Small intestine (tissue), 7 donors: ENCODE measurements at regions not wholly inside any gene's neighbourhood (a gene's known extent, or its start where the extent isn't known, plus 50 kb on each side); places are given as distances from the start of the nearest gene placed in this dataset.

Experiments
- DNase-seq, 2 donors: peaks; one replicate each; pipeline versions ENCODE4 v3.0.0 to v3.0.0-alpha.2; 2013
- FAIRE-seq: peaks from 2 replicates; lab custom pipeline; 2012; peaks lifted over from hg19 to GRCh38; lab: Jason Lieb, UNC
- H3K27ac ChIP-seq, 3 donors: one replicate each; pipeline ENCODE4 v1.5.1; 2013; ENCODE audit warnings: low read length in 2 of 3, mild to moderate bottlenecking in 2 of 3, control low read depth in 1 of 3, inconsistent platforms in 1 of 3, low read depth in 1 of 3, moderate library complexity in 1 of 3
- H3K27me3 ChIP-seq, 3 donors: one replicate each; pipeline ENCODE4 v1.6.1; 2013; ENCODE audit warnings: low read length in 3 of 3, inconsistent platforms in 1 of 3; ENCODE audit not compliant: control insufficient read depth in 3 of 3, insufficient read depth in 3 of 3
- H3K36me3 ChIP-seq, 3 donors: one replicate each; pipeline ENCODE4 v1.6.1; 2013; ENCODE audit warnings: low read length in 3 of 3, inconsistent platforms in 1 of 3, low read depth in 1 of 3, mild to moderate bottlenecking in 1 of 3, moderate library complexity in 1 of 3; ENCODE audit not compliant: control insufficient read depth in 3 of 3, insufficient read depth in 2 of 3
- H3K4me1 ChIP-seq, 3 donors: one replicate each; pipeline ENCODE4 v1.6.1; 2013; ENCODE audit warnings: low read length in 2 of 3, inconsistent platforms in 1 of 3, low read depth in 1 of 3, mild to moderate bottlenecking in 1 of 3, moderate library complexity in 1 of 3; ENCODE audit not compliant: control insufficient read depth in 3 of 3, insufficient read depth in 2 of 3
- H3K4me3 ChIP-seq, 3 donors: one replicate each; pipeline ENCODE4 v1.5.1; 2013; ENCODE audit warnings: low read length in 3 of 3, control low read depth in 1 of 3, inconsistent platforms in 1 of 3, low read depth in 1 of 3, mild to moderate bottlenecking in 1 of 3, moderate library complexity in 1 of 3
- H3K9me3 ChIP-seq, 2 donors: one replicate each; pipeline ENCODE4 v1.6.1; 2013; ENCODE audit warnings: low read depth in 1 of 2, low read length in 1 of 2; ENCODE audit not compliant: control insufficient read depth in 2 of 2, insufficient read depth in 1 of 2
- WGBS, 3 donors: extraction: QIAGEN DNeasy Blood & Tissue Kit; methylation state at CpG; one replicate each; pipeline ENCODE4 v1.1.7; 2013; 5-methylcytosine and 5-hydroxymethylcytosine counted together
- donor health status: healthy with polysubstance abuse.
- donor health status: control.
- donor health status: control.
- donor health status: Bipolar disorder and iron deficiency.
- donor health status: healthy.

DNA sequence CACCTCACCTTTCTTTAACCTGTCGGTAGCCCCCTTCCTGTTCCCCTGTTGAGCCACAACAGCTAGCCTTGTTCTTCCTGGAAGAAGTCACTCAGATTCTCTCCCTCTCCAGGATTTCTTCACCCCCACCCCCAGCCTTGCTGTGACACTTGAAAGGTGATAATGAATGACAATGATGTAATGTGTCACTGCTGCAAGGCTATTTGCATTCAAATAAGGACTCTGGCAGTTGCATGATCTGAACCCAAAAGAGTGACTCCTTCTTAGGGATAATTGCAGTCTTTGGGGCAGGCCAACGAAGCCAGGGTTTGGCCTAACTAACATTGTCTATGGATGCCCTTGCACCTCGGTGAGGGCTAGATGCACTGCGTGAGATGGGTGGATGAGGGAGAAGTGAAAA lies 154.4 kb upstream of the CLINT1 start:
- H3K27ac ChIP-seq: no peak overlapping the region
- no peaks in the 10 kb centered on the region for H3K9me3 ChIP-seq
- peaks cover 0 to 2% (median 0%) of the 10 kb centered on the region in 3 donors for H3K27me3 ChIP-seq
- WGBS, 3 donors: 56 to 63% (median 60%) methylated on average over 4 of the region's 4 CpGs
- peaks cover 0 to 6% (median 0%) of the 10 kb centered on the region in 3 donors for H3K4me1 ChIP-seq
- H3K4me3 ChIP-seq: no peak overlapping the region
- FAIRE-seq: no peak
- DNase-seq: no peak
- no peaks in the 10 kb centered on the region for H3K36me3 ChIP-seq

DNA sequence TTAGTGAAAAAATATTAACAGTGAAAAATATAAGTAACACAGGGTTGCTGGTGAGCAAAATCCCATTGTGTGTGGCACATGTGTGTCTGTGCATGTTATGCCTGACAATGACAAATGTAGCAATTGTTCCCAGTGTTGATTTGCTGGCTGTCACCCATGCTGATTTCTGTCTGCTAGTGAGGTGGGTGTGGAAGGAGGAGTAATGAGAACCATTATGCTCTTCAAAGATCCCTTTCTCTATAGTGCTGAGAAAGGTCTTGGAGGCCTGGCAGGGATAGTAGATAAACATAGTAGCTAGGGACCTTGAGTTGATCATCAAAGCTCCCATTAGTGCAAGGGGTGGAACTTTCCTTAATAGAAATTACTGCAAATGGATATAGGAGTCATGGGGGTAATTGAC lies 152.5 kb upstream of the CLINT1 start:
- H3K9me3 ChIP-seq: no peaks in the 10 kb centered on the region
- peaks cover 0 to 2% (median 0%) of the 10 kb centered on the region in 3 donors for H3K27me3 ChIP-seq
- DNase-seq (no peak), FAIRE-seq (no peak)
- H3K36me3 ChIP-seq: no peaks in the 10 kb centered on the region
- no peaks in the 10 kb centered on the region for H3K4me1 ChIP-seq
- H3K4me3 ChIP-seq: no peak overlapping the region
- H3K27ac ChIP-seq: no peak overlapping the region

DNA sequence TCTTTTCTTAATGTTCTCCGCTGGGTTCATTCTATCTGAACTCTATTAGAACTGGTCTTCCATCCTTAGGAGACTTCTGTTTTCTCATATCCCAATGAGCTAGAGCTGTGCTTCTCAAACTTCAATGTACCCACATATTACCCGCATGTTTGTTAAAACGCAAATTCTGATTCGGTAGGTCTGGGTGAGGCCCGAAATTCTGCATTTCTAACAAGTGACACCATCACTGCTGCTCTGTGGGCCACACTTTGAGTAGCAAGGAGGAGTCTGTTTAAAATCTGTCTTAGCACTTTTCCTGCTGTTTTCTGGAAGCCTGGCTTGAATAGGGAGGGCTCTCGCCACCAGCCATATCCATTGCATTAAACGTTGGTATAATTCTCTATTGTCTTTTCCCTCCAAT lies 151.9 kb upstream of the CLINT1 start:
- DNase-seq (no peak), FAIRE-seq (no peak)
- Histone ChIP-seq H3K27me3 (peaks cover 0 to 2% (median 0%) of the 10 kb centered on the region in 3 donors), H3K4me3 (no peak overlapping the region), H3K4me1 (no peaks in the 10 kb centered on the region), H3K9me3 (no peaks in the 10 kb centered on the region), H3K27ac (no peak overlapping the region), H3K36me3 (no peaks in the 10 kb centered on the region)
- WGBS, 3 donors: 78 to 93% (median 85%) methylated on average over 7 of the region's 7 CpGs

DNA sequence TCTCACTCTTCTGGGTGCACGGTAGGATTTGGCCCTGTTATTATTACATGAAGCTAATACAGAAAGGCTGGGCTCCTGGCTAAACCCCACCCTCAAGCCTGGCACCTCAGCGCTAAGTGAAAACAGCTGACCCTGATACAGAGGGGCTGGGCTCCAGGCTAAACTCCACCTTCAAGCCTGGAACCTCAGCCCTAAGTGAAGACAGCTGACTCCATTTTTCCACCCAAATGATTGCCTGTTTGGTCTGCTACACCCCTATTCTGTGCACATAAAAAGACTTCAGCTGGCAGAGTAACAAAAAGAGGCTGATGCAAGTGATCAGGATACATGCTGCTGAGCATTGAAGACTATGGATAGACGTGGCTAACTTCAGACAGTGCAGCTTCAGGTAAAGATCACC lies 148.4 kb upstream of the CLINT1 start:
- H3K27me3 ChIP-seq: no peaks in the 10 kb centered on the region
- WGBS, 3 donors: 45 to 76% (median 63%) methylated on average over 3 of the region's 3 CpGs
- FAIRE-seq (no peak), DNase-seq (no peak)
- no peaks in the 10 kb centered on the region for H3K9me3 ChIP-seq
- no peaks in the 10 kb centered on the region for H3K4me1 ChIP-seq
- no peaks in the 10 kb centered on the region for H3K36me3 ChIP-seq
- H3K27ac ChIP-seq: no peak overlapping the region
- H3K4me3 ChIP-seq: no peak overlapping the region

DNA sequence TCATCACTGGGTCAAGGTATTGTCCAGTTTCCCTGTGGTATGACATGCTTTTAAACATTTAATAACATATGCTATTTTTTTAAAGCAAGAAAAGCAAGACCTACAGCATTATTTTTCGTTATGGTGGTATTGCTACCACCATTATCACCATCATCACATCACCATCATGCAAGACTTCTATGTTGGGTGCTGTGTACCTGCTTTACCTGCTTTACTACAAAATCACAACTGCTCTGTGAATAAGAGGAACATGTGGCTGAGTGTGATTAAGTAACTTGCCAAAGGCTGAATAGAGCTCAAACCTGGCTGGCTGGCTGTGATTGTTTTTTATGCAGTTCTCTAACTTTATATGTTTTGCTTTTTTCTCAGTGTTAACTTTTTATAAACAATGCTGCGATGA lies 140.8 kb upstream of the CLINT1 start:
- H3K36me3 ChIP-seq: no peaks in the 10 kb centered on the region
- 86 to 93% (median 91%) methylated on average over 2 of the region's 2 CpGs for WGBS, 3 donors
- no peak overlapping the region for H3K4me3 ChIP-seq
- no peaks in the 10 kb centered on the region for H3K4me1 ChIP-seq
- DNase-seq: no peak
- no peaks in the 10 kb centered on the region for H3K27me3 ChIP-seq
- no peaks in the 10 kb centered on the region for H3K9me3 ChIP-seq
- no peak for FAIRE-seq
- H3K27ac ChIP-seq: no peak overlapping the region

DNA sequence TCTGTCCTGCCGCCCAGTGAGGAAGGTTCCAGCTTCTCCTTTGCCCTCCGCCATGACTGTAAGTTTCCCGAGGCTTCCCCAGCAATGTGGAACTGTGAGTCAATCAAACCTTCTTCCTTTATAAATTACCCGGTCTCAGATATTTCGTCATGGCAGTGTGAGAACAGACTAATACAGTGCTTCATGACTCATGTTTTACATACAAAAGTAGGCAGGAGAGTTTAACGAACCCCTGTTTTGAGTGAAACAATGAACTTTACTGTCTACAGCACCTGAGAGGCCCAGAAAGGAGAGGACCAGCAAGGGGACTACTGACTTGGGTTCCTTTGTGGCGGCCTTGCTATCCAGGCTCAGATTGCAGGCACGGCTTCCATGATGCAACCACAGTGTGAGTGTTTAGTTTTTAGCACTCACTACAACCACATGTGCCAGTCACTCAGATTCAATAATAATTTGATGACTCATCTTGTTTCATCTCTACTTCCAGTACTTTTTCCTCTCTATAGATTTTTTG lies 139.1 kb upstream of the CLINT1 start:
- 81 to 84% (median 83%) methylated on average over 8 of the region's 8 CpGs for WGBS, 3 donors
- no peak for DNase-seq
- no peaks in the 10 kb centered on the region for H3K27me3 ChIP-seq
- no peak for FAIRE-seq
- no peaks in the 10 kb centered on the region for H3K9me3 ChIP-seq
- no peaks in the 10 kb centered on the region for H3K36me3 ChIP-seq
- H3K4me1 ChIP-seq: no peaks in the 10 kb centered on the region
- no peak overlapping the region for H3K4me3 ChIP-seq
- no peak overlapping the region for H3K27ac ChIP-seq

DNA sequence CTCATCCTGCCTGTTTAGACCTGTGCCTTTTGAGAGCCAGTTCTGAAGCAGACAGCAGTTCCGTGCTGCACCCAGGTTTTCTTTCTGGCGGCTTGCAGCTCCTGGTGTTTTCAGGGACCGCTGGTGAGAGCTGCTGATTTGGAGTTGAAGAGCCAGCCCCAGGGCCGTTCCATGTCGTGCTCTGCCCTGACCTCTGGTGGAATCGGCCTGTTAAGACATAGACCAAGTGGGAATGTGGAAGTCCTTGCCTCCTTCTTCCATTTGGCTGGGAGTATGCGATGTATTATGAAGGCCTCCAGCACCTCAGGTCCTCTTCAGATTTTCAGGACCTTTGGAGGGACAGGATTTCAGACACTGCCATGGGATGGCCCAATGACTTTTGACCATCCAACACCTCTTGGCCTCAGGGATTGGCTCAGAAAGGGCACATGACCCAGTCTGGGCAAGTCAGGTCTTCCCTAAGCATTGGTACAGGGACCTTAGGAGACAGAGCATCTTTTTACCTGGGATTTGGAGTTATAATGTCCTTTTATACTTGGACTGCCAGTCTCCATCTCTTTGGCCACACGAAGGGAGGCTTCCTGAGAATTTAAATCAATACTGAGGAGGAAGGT lies 136.1 kb upstream of the CLINT1 start:
- H3K9me3 ChIP-seq: no peaks in the 10 kb centered on the region
- no peak for FAIRE-seq
- 14 to 23% (median 22%) methylated on average over 8 of the region's 8 CpGs for WGBS, 3 donors
- no peaks in the 10 kb centered on the region for H3K36me3 ChIP-seq
- H3K4me3 ChIP-seq: no peak overlapping the region
- no peak overlapping the region for H3K27ac ChIP-seq
- H3K4me1 ChIP-seq: no peaks in the 10 kb centered on the region
- DNase-seq: peak; percentile 77 to 83
- H3K27me3 ChIP-seq: no peaks in the 10 kb centered on the region

DNA sequence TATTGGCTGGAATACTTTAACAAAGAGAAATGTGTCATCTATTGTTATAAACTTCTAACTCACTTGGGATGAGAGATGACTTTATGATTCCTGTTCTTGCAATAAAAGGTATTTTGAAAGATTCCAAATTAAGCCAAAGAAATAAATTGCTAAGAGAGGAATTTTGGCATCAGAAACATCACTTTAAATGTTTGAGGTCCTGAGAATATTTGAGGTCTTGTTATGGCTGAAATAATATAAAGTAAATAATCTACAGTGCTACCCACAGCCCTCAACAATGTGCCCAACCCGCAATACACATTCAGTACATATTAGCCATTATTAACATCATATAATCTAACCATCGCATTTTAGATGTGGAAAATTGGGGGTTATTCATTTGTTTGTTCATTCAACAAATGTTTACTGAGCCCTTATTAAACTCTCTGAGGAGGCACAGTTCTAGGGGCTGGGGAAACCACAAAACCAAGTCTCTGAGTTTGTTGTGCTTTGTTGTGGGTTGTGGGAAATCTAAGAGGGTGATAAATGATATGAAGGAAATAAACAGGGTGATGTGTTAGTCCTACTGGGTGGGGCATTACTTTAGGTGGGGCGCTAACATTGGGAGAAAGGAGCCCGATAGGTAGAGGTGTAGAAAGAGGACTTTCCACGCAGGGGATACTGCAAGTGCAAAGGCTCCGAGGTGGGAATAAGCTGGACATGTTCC lies 135.2 kb upstream of the CLINT1 start:
- Histone ChIP-seq H3K27ac (no peak overlapping the region), H3K4me1 (no peaks in the 10 kb centered on the region), H3K36me3 (no peaks in the 10 kb centered on the region), H3K9me3 (no peaks in the 10 kb centered on the region), H3K27me3 (no peaks in the 10 kb centered on the region), H3K4me3 (no peak overlapping the region)
- DNase-seq (peak in 1 of 2 donors; percentile 12), FAIRE-seq (no peak)
- 52 to 75% (median 62%) methylated on average over 6 of the region's 6 CpGs for WGBS, 3 donors
